Neural progenitor cell (in vitro differentiated cells): ENCODE measurements at regions not wholly inside any gene's neighbourhood (a gene's known extent, or its start where the extent isn't known, plus 50 kb on each side); places are given as distances from the start of the nearest gene placed in this dataset.

Experiments used
- DNase-seq: peaks from one replicate; pipeline ENCODE4 v3.0.0-alpha.2; 2016; ENCODE audit warnings: low spot score
- H2AFZ ChIP-seq: fragments of 200-600 bp; sonication (generic); replicated peaks from 2 replicates; pipeline ENCODE4 v1.6.1; 2016; ENCODE audit warnings: antibody characterized with exemption
- H3F3A ChIP-seq: fragments of 200-600 bp; sonication (generic); 2 replicates; pipeline ENCODE4 v1.6.1; 2016; ENCODE audit warnings: antibody characterized with exemption, low read depth
- H3K27ac ChIP-seq: fragments of 200-600 bp; sonication (generic); 2 replicates; pipeline ENCODE4 v1.5.1; 2016; ENCODE audit warnings: mild to moderate bottlenecking
- H3K27me3 ChIP-seq: fragments of 200-600 bp; sonication (generic); 2 replicates; pipeline ENCODE4 v1.6.1; 2016; ENCODE audit warnings: mild to moderate bottlenecking, moderate library complexity
- H3K36me3 ChIP-seq: fragments of 200-600 bp; sonication (generic); 2 replicates; pipeline ENCODE4 v1.5.1; 2016
- H3K4me1 ChIP-seq: fragments of 200-600 bp; sonication (generic); 2 replicates; pipeline ENCODE4 v1.6.1; 2016; ENCODE audit warnings: mixed run types
- H3K4me2 ChIP-seq: fragments of 200-600 bp; sonication (generic); 2 replicates; pipeline ENCODE4 v1.6.1; 2016
- H3K4me3 ChIP-seq: fragments of 200-600 bp; sonication (generic); 2 replicates; pipeline ENCODE4 v1.5.1; 2016
- H3K79me2 ChIP-seq: fragments of 200-600 bp; sonication (generic); 2 replicates; pipeline ENCODE4 v1.6.1; 2016; ENCODE audit warnings: low read depth
- H3K9ac ChIP-seq: fragments of 200-600 bp; sonication (generic); 2 replicates; pipeline ENCODE4 v1.6.1; 2016
- H3K9me3 ChIP-seq: fragments of 200-600 bp; sonication (generic); 2 replicates; pipeline ENCODE4 v1.5.1; 2016; ENCODE audit warnings: low read depth
- H4K20me1 ChIP-seq: fragments of 200-600 bp; sonication (generic); 2 replicates; pipeline ENCODE4 v1.6.1; 2016; ENCODE audit warnings: low read depth
- H3K27ac Mint-ChIP-seq: 3 replicates; pipeline ENCODE4 v1.8.0; 2021; ENCODE audit warnings: mixed read lengths
- H3K27me3 Mint-ChIP-seq: 2 replicates; pipeline ENCODE4 v1.8.0; 2022; ENCODE audit warnings: low read depth, mild to moderate bottlenecking, inconsistent platforms, moderate library complexity, mixed read lengths; ENCODE audit not compliant: insufficient read depth
- H3K36me3 Mint-ChIP-seq: 3 replicates; pipeline ENCODE4 v1.8.0; 2021; ENCODE audit warnings: mixed read lengths
- H3K4me1 Mint-ChIP-seq: 3 replicates; pipeline ENCODE4 v1.8.0; 2021; ENCODE audit warnings: mixed read lengths
- H3K4me3 Mint-ChIP-seq: 3 replicates; pipeline ENCODE4 v1.8.0; 2021; ENCODE audit warnings: mild to moderate bottlenecking, moderate library complexity, mixed read lengths
- H3K9me3 Mint-ChIP-seq: 3 replicates; pipeline ENCODE4 v1.8.0; 2020; ENCODE audit warnings: mixed read lengths
- EZH2 ChIP-seq: fragments of 200-600 bp; sonication (generic); IDR thresholded peaks from 2 replicates; pipeline ENCODE4 v1.6.1; 2017; ENCODE audit warnings: antibody characterized with exemption, mild to moderate bottlenecking, moderate library complexity
- EZH2phosphoT487 ChIP-seq: fragments of 200-600 bp; sonication (generic); IDR thresholded peaks from 2 replicates; pipeline ENCODE4 v1.6.1; 2017; ENCODE audit warnings: antibody characterized with exemption
- TF ChIP-seq, protein P1 (sequence below): fragments of 200-600 bp; sonication (generic); IDR thresholded peaks from 2 replicates; pipeline ENCODE4 v1.5.1; 2017; ENCODE audit warnings: antibody characterized with exemption, mild to moderate bottlenecking

GRCh38 chr5:84863020-84863419, 478.3 kb upstream of the EDIL3 start:
- no peak overlapping the region for H2AFZ ChIP-seq
- H3K4me3 ChIP-seq, result no peak overlapping the region
- Mint-ChIP-seq H3K27ac (no peak overlapping the region), H3K36me3 (no peaks in the 10 kb centered on the region), H3K27me3 (no peaks in the 10 kb centered on the region), H3K9me3 (no peaks in the 10 kb centered on the region), H3K4me3 (no peak overlapping the region), H3K4me1 (no peaks in the 10 kb centered on the region)
- no peak overlapping the region for H3K27ac ChIP-seq
- no peaks in the 10 kb centered on the region for H3K27me3 ChIP-seq
- DNase-seq, result no peak
- H3K9ac ChIP-seq, result no peak overlapping the region
- no peaks in the 10 kb centered on the region for H3K9me3 ChIP-seq
- no peaks in the 10 kb centered on the region for H3K36me3 ChIP-seq
- no peak for TF ChIP-seq EZH2phosphoT487
- no peak for TF ChIP-seq EZH2
- TF ChIP-seq, protein P1, sequence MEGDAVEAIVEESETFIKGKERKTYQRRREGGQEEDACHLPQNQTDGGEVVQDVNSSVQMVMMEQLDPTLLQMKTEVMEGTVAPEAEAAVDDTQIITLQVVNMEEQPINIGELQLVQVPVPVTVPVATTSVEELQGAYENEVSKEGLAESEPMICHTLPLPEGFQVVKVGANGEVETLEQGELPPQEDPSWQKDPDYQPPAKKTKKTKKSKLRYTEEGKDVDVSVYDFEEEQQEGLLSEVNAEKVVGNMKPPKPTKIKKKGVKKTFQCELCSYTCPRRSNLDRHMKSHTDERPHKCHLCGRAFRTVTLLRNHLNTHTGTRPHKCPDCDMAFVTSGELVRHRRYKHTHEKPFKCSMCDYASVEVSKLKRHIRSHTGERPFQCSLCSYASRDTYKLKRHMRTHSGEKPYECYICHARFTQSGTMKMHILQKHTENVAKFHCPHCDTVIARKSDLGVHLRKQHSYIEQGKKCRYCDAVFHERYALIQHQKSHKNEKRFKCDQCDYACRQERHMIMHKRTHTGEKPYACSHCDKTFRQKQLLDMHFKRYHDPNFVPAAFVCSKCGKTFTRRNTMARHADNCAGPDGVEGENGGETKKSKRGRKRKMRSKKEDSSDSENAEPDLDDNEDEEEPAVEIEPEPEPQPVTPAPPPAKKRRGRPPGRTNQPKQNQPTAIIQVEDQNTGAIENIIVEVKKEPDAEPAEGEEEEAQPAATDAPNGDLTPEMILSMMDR, result no peak
- H3K79me2 ChIP-seq, result no peaks in the 10 kb centered on the region
- H4K20me1 ChIP-seq, result no peaks in the 10 kb centered on the region
- H3K4me2 ChIP-seq, result no peak overlapping the region
- no peaks in the 10 kb centered on the region for H3K4me1 ChIP-seq
- H3F3A ChIP-seq, result no peaks in the 10 kb centered on the region

DNA sequence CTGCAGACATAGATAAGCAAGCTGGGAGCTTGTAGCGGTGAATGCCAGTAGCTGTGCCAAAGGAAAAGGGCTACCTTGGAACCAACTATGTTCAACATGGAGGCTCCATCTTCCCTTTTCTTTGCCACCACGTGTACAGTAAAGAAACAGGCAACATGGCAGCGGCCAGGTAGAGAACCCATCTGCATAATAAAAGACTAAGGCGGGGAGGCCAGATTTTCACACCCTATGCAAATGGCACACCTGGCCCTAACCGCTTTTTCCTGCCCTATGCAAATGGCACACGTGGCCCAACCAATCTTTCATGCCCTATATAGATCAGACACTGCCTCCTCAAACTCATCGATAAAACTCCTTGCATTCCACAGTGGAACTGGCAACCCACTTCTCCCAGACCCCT, 477.5 kb upstream of the EDIL3 start:
- Histone ChIP-seq H3K36me3 (no peaks in the 10 kb centered on the region), H3K4me3 (no peak overlapping the region), H2AFZ (no peak overlapping the region), H3K9ac (no peak overlapping the region), H4K20me1 (no peaks in the 10 kb centered on the region), H3K79me2 (no peaks in the 10 kb centered on the region), H3K4me2 (no peak overlapping the region), H3K9me3 (no peaks in the 10 kb centered on the region), H3F3A (no peaks in the 10 kb centered on the region), H3K4me1 (no peaks in the 10 kb centered on the region), H3K27ac (no peak overlapping the region), H3K27me3 (no peaks in the 10 kb centered on the region)
- Mint-ChIP-seq H3K4me3 (no peak overlapping the region), H3K27ac (no peak overlapping the region), H3K27me3 (no peaks in the 10 kb centered on the region), H3K4me1 (no peaks in the 10 kb centered on the region), H3K9me3 (peaks cover 2% of the 10 kb centered on the region), H3K36me3 (no peaks in the 10 kb centered on the region)
- no peak for DNase-seq
- TF ChIP-seq EZH2phosphoT487 (no peak), EZH2 (no peak)
- TF ChIP-seq, protein P1, result no peak

- no peak overlapping the region for H3K4me3 Mint-ChIP-seq
- Histone ChIP-seq H3K27me3 (no peaks in the 10 kb centered on the region), H3K27ac (no peak overlapping the region), H3K4me3 (no peak overlapping the region), H3K4me1 (no peaks in the 10 kb centered on the region), H3K9ac (no peak overlapping the region), H3K9me3 (no peaks in the 10 kb centered on the region), H3K79me2 (no peaks in the 10 kb centered on the region), H3K4me2 (no peak overlapping the region), H4K20me1 (no peaks in the 10 kb centered on the region), H2AFZ (no peak overlapping the region), H3F3A (no peaks in the 10 kb centered on the region), H3K36me3 (no peaks in the 10 kb centered on the region)
- no peaks in the 10 kb centered on the region for H3K27me3 Mint-ChIP-seq
- no peaks in the 10 kb centered on the region for H3K36me3 Mint-ChIP-seq
- no peaks in the 10 kb centered on the region for H3K4me1 Mint-ChIP-seq
- no peak for TF ChIP-seq EZH2
- no peak for TF ChIP-seq EZH2phosphoT487
- TF ChIP-seq, protein P1, result no peak
- DNase-seq, result no peak
- no peak overlapping the region for H3K27ac Mint-ChIP-seq
- peaks cover 2% of the 10 kb centered on the region for H3K9me3 Mint-ChIP-seq
Measured at GRCh38 chr5:84861306-84861705, 476.6 kb upstream of the EDIL3 start.

- Histone ChIP-seq H3K9me3 (no peaks in the 10 kb centered on the region), H3K4me2 (no peak overlapping the region), H3K4me3 (no peak overlapping the region), H3K27me3 (no peaks in the 10 kb centered on the region), H3K27ac (no peak overlapping the region), H3K4me1 (no peaks in the 10 kb centered on the region), H2AFZ (no peak overlapping the region), H3F3A (no peaks in the 10 kb centered on the region), H4K20me1 (no peaks in the 10 kb centered on the region), H3K9ac (no peak overlapping the region), H3K36me3 (no peaks in the 10 kb centered on the region), H3K79me2 (no peaks in the 10 kb centered on the region)
- Mint-ChIP-seq H3K4me3 (no peak overlapping the region), H3K36me3 (no peaks in the 10 kb centered on the region), H3K27ac (no peak overlapping the region), H3K4me1 (no peaks in the 10 kb centered on the region), H3K9me3 (peaks cover 2% of the 10 kb centered on the region), H3K27me3 (peaks cover 2% of the 10 kb centered on the region)
- TF ChIP-seq, protein P1, result no peak
- TF ChIP-seq EZH2 (no peak), EZH2phosphoT487 (no peak)
- DNase-seq, result no peak
Measured at GRCh38 chr5:84859056-84859455, 474.4 kb upstream of the EDIL3 start.
